PC-9 (cell line): ENCODE measurements at regions not wholly inside any gene's neighbourhood (a gene's known extent, or its start where the extent isn't known, plus 50 kb on each side); places are given as distances from the start of the nearest gene placed in this dataset.

ENCODE experiments used
- BruUV-seq: library from RNA; stranded (reverse); fragments of 400-500 nt; replicated peaks from 2 replicates; lab custom pipeline; 2021; lab: Mats Ljungman, UMichigan
- CTCF ChIA-PET: fragments of 300-600 bp; sonication (Branson Sonifier 250); formaldehyde crosslinking; loops from one replicate; lab custom pipeline; 2022; ENCODE audit warnings: antibody characterized with exemption; lab: Charles Lee
- POLR2A ChIA-PET: fragments of 300-600 bp; sonication (Branson Sonifier 250); formaldehyde crosslinking; loops from one replicate; lab custom pipeline; 2022; ENCODE audit warnings: antibody characterized with exemption; ENCODE audit not compliant: unreplicated experiment; lab: Charles Lee
- DNase-seq, 2 experiments: peaks; one replicate each; pipeline versions ENCODE4 v3.0.0 to v3.0.0-alpha.2; 2015 to 2022; ENCODE audit warnings: mixed read lengths in 1 of 2
- H2AFZ ChIP-seq: fragments of 200-600 bp; sonication (generic); 2 replicates; pipeline ENCODE4 v1.8.1; 2017; ENCODE audit warnings: antibody characterized with exemption
- H3F3A ChIP-seq: fragments of 200-600 bp; sonication (generic); 2 replicates; pipeline ENCODE4 v1.8.1; 2017; ENCODE audit warnings: antibody characterized with exemption, mild to moderate bottlenecking, low read depth; ENCODE audit not compliant: insufficient read depth
- H3K27ac ChIP-seq: fragments of 200-600 bp; sonication (generic); 2 replicates; pipeline ENCODE4 v1.6.1; 2016; ENCODE audit warnings: mixed run types
- H3K27me3 ChIP-seq: fragments of 200-600 bp; sonication (generic); 2 replicates; pipeline ENCODE4 v1.6.1; 2016; ENCODE audit warnings: low read depth, mixed run types; ENCODE audit not compliant: insufficient read depth
- H3K36me3 ChIP-seq: fragments of 200-600 bp; sonication (generic); 2 replicates; pipeline ENCODE4 v1.6.1; 2016; ENCODE audit warnings: low read depth, mixed run types
- H3K4me1 ChIP-seq: fragments of 200-600 bp; sonication (generic); replicated peaks from 2 replicates; pipeline ENCODE4 v1.6.1; 2016; ENCODE audit warnings: mixed run types; ENCODE audit not compliant: insufficient read depth
- H3K4me2 ChIP-seq: fragments of 200-600 bp; sonication (generic); 2 replicates; pipeline ENCODE4 v1.6.1; 2017; ENCODE audit warnings: mixed run types
- H3K4me3 ChIP-seq: fragments of 200-600 bp; sonication (generic); 2 replicates; pipeline ENCODE4 v1.6.1; 2016; ENCODE audit warnings: mixed run types
- H3K79me2 ChIP-seq: fragments of 200-600 bp; sonication (generic); 2 replicates; pipeline ENCODE4 v1.6.1; 2017; ENCODE audit warnings: low read depth, mixed run types
- H3K9me2 ChIP-seq: fragments of 200-600 bp; sonication (generic); 2 replicates; pipeline ENCODE4 v1.8.1; 2017; ENCODE audit warnings: mild to moderate bottlenecking; ENCODE audit not compliant: insufficient read depth
- H3K9me3 ChIP-seq: fragments of 200-600 bp; sonication (generic); 2 replicates; pipeline ENCODE4 v1.8.1; 2016; ENCODE audit warnings: low read depth; ENCODE audit not compliant: insufficient read depth
- H4K20me1 ChIP-seq: fragments of 200-600 bp; sonication (generic); 2 replicates; pipeline ENCODE4 v1.8.1; 2017; ENCODE audit not compliant: insufficient read depth
- CTCF ChIP-seq: fragments of 200-600 bp; sonication (generic); conservative IDR thresholded peaks from 2 replicates; pipeline ENCODE4 v1.6.1; 2017; ENCODE audit warnings: mixed run types, antibody characterized with exemption, mild to moderate bottlenecking, moderate library complexity
- EZH2 ChIP-seq: fragments of 200-600 bp; sonication (generic); IDR thresholded peaks from 2 replicates; pipeline ENCODE4 v1.8.0; 2017; ENCODE audit warnings: antibody characterized with exemption, low read depth
- intact Hi-C: fragments of 100-400 bp; cut with micrococcal nuclease; formaldehyde crosslinking; loops from one replicate; pipeline ENCODE4 v1.10.0; 2022; ENCODE audit not compliant: unreplicated experiment

DNA sequence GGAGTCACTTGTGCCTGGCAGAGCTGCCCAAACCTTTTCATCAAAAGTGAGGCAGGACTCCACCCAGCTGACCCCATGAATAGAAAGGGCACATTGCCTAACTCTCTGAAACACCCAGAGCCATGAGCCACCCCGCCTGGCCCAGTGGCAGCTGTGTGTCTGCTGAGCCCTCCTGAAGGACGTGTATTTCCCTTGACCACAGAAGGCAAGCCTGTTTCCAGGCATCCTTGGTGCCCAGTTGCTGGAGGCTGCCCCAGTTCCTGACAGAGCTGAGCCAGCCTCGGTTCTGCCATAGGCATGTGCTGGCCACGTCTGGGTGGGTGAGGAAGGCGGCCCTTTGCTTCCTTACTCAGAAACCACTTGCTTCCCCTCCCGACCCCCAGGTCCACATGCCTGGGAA lies 124.7 kb upstream of the GLI2 start:
- DNase-seq: no peak
- Histone ChIP-seq H3K27me3 (no peaks in the 10 kb centered on the region), H3K79me2 (no peaks in the 10 kb centered on the region), H3K9me2 (no peaks in the 10 kb centered on the region), H3F3A (no peaks in the 10 kb centered on the region; the same call in 1 of the 2 replicates), H3K4me3 (no peak overlapping the region), H3K9me3 (no peaks in the 10 kb centered on the region), H3K4me2 (no peak overlapping the region), H3K4me1 (peaks cover 26% of the 10 kb centered on the region), H3K36me3 (no peaks in the 10 kb centered on the region), H2AFZ (no peak overlapping the region), H4K20me1 (no peaks in the 10 kb centered on the region), H3K27ac (no peak overlapping the region)
- no TSS peak for BruUV-seq
- POLR2A ChIA-PET: no interaction called here
- CTCF ChIA-PET: interaction anchor here (0.6 kb wide), 1 partner anchor 9 kb away, joined by 4 read pairs; no protein-coding TSS in a partner anchor
- intact Hi-C loops: no loop called here
- TF ChIP-seq EZH2 (no peak), CTCF (no peak)

DNA sequence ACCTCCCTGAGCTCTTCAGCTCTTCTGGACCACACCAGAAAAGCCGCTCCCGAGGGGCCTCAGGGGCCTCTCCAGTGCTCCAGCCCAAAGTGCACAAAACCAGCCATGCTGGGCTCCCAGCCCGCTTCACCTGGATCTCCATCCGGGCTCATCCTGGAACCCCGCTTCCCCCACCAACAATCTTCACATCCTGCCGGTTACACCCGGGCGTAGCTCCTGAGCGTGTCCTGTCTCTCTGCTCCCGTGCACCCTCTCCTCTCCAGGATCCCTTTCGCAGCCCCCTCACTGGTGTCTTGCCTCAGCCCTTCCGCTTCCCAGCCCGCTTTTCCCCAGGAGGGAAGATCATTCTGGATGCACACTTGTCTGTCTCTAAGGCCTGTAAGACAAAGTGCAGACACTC lies 123.7 kb upstream of the GLI2 start:
- no peaks in the 10 kb centered on the region for H3K27me3 ChIP-seq
- H4K20me1 ChIP-seq: no peaks in the 10 kb centered on the region
- no peak overlapping the region for H3K4me2 ChIP-seq
- no TSS peak for BruUV-seq
- ChIA-PET POLR2A (interaction anchor here (0.6 kb wide), 1 partner anchor 362 kb away, joined by 3 read pairs; no protein-coding TSS in a partner anchor), CTCF (no interaction called here)
- no peaks in the 10 kb centered on the region for H3K36me3 ChIP-seq
- no peak for DNase-seq
- intact Hi-C loops: loop anchor here (2.0 kb wide), 1 partner anchor 213 kb away; no protein-coding TSS in a partner anchor
- no peak overlapping the region for H3K27ac ChIP-seq
- H3K79me2 ChIP-seq: no peaks in the 10 kb centered on the region
- H3K4me3 ChIP-seq: no peak overlapping the region
- TF ChIP-seq EZH2 (no peak), CTCF (no peak)
- H3K9me3 ChIP-seq: no peaks in the 10 kb centered on the region
- H3K9me2 ChIP-seq: no peaks in the 10 kb centered on the region
- H3K4me1 ChIP-seq: peaks cover 26% of the 10 kb centered on the region
- no peak overlapping the region for H2AFZ ChIP-seq
- H3F3A ChIP-seq: no peaks in the 10 kb centered on the region; the same call in 1 of the 2 replicates

DNA sequence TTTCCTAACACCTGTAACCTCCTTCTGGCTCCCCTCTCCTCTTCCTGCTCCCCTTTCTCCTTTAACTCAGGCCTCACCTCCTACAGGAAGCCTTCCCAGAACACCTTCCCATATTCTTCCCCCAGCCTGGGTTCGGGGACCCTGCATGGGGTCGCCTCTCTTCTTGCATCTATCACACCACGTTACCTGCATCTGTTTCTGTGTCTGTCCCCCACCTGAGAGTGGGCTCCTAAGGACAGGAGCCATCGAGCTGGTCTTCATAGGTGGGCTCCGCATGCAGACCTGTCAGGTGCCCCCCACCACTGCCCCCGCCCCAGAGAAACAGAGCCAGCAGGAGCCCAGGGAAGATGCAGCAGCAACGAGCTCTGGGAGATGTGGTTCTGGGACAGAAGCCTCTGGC lies 123.2 kb upstream of the GLI2 start:
- peak overlapping the region; percentile 48 for H3K4me2 ChIP-seq
- H3K9me2 ChIP-seq: no peaks in the 10 kb centered on the region
- H3K9me3 ChIP-seq: no peaks in the 10 kb centered on the region
- no peak overlapping the region for H3K4me3 ChIP-seq
- BruUV-seq: no TSS peak
- no peaks in the 10 kb centered on the region; the same call in 1 of the 2 replicates for H3F3A ChIP-seq
- ChIA-PET POLR2A (interaction anchor here (0.6 kb wide), 1 partner anchor 265 kb away, joined by 12 read pairs; no protein-coding TSS in a partner anchor), CTCF (interaction anchor here (0.7 kb wide), 1 partner anchor 300 kb away, joined by 3 read pairs; no protein-coding TSS in a partner anchor)
- intact Hi-C loops: loop anchor here (2.0 kb wide), 1 partner anchor 214 kb away; no protein-coding TSS in a partner anchor
- H2AFZ ChIP-seq: no peak overlapping the region
- H4K20me1 ChIP-seq: no peaks in the 10 kb centered on the region
- DNase-seq: no peak
- H3K79me2 ChIP-seq: no peaks in the 10 kb centered on the region
- H3K27me3 ChIP-seq: no peaks in the 10 kb centered on the region
- 0 out of 2 replicates have a peak overlapping the region, but pooled peaks have one; percentile 7 for H3K27ac ChIP-seq
- peaks cover 26% of the 10 kb centered on the region for H3K4me1 ChIP-seq
- no peaks in the 10 kb centered on the region for H3K36me3 ChIP-seq
- TF ChIP-seq CTCF (no peak), EZH2 (no peak)
